ENCODE measurements at regions not wholly inside any gene's neighbourhood (a gene's known extent, or its start where the extent isn't known, plus 50 kb on each side); places are given as distances from the start of the nearest gene placed in this dataset.

DNA sequence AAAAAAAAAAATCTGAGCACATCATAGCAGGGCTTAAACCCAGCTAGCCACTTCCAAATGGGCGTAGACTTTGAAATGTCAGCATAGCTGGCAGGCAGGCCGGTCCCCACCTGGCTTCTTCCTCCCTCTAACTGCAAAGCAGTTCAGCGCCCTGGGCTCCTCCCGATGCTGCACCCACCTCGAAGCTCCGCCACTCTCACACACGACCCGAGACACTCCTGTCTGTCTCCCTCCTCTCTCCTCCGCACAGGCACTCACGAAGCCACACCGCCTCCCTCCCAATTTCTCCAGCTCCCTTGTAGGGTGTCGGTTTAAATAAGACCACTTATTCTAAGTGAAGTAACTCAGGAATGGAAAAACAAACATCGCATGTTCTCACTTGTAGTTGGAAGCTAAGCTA, 301.3 kb downstream of the NPHP4 start:
- TF ChIP-seq, protein P1, sequence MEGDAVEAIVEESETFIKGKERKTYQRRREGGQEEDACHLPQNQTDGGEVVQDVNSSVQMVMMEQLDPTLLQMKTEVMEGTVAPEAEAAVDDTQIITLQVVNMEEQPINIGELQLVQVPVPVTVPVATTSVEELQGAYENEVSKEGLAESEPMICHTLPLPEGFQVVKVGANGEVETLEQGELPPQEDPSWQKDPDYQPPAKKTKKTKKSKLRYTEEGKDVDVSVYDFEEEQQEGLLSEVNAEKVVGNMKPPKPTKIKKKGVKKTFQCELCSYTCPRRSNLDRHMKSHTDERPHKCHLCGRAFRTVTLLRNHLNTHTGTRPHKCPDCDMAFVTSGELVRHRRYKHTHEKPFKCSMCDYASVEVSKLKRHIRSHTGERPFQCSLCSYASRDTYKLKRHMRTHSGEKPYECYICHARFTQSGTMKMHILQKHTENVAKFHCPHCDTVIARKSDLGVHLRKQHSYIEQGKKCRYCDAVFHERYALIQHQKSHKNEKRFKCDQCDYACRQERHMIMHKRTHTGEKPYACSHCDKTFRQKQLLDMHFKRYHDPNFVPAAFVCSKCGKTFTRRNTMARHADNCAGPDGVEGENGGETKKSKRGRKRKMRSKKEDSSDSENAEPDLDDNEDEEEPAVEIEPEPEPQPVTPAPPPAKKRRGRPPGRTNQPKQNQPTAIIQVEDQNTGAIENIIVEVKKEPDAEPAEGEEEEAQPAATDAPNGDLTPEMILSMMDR (conservative IDR thresholded peaks at IDR 0.05; ENCODE audit: low read length): no peak

GRCh38 chr1:5690291-5690690, 301.9 kb downstream of the NPHP4 start:
- DNase-seq (ENCODE audit: low read depth): no peak
- TF ChIP-seq, protein P1 (conservative IDR thresholded peaks at IDR 0.05; ENCODE audit: low read length): no peak
- no peak overlapping the region for H3K4me3 ChIP-seq (ENCODE audit: low read length)

More for the DNA sequence above, 301.3 kb downstream of the NPHP4 start:
- DNase-seq (ENCODE audit: low read depth): no peak
- no peak overlapping the region for H3K4me3 ChIP-seq (ENCODE audit: low read length)

DNA sequence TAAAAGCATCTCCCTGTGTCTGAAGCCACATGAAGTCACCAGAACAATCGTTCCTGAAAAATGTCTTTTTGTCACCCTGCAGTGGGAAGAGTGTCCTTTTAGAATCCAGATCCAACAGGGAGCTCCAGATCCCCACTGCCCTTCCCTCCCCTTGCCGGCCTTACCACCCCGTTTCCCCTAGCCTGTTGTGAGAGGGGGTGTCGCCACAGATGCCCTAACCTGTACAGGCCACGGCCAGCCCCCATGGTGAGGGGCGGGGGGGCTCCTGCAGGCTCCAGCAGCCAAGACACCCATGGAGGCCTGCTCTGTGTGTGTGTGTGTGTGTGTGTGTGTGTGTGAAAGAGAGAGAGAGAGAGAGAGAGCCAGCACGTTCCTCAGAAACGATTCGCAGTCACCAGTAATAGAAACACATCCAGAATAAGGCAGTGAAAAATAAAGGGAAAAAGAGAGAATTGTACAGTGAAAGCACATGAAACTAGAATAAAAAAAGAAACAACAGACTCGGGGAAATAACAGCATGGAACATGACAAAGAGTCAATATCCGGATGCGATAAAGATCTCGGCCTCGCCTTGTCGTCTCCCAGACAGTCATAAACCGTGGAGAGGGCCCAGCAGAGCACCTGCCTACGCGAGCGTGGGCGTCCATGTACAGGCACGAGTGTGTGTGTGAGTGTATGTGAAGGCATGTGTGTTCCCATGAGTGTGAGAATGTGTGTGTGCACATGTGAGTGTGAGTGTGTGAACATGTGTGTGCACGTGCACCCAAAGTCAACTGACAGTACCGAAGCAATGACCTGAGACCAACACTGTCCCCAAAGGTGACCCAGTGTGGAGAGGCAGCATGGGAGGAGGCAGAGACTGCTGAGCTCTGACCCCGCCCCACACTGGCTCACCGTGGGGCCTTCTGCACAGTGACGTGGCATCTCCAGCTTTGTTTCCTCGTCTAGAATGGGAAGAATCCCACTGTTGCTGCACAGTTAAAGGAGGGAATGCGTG, 303.8 kb downstream of the NPHP4 start:
- TF ChIP-seq, protein P1 (conservative IDR thresholded peaks at IDR 0.05; ENCODE audit: low read length): no peak
- H3K4me3 ChIP-seq (ENCODE audit: low read length): no peak overlapping the region
- DNase-seq (ENCODE audit: low read depth): no peak

DNA sequence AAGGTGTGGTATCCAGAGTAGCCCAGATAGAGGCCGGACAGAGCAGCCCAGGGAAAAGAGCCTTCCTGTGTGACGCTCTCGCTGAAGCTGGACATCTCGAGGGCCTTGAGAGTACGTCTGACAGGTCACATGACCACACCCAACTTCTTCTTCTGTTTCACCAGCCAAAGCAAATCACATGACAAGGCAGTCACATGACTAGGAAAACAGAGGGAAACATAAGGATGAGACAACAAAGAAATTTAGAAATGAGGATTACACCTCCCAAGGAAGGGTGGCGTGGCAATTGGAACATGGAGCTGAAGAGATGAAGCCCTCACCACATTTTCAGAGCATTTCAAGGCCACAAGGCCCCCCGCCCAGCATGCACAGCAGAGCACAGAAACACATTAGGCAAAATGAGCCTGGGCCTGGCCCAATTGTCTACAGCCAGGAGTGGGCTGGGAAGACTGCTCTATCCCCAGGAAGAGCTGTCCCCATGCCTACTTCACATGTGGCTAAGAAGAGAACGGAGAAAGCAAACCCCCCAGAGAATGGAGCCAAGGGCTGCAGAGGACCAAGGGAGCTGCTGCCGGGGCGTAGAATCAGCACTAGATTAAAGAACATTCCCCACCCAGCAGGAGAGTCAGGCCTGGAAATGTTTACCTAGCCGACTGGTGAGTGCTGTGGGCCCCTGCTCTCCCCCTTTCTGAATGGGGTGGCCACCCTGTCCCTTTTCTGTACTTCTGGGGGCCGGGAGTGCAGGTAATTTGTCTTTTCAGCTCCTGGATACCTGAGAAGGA, 305.1 kb downstream of the NPHP4 start:
- no peak for DNase-seq (ENCODE audit: low read depth)
- no peak overlapping the region for H3K4me3 ChIP-seq (ENCODE audit: low read length)
- TF ChIP-seq, protein P1 (conservative IDR thresholded peaks at IDR 0.05; ENCODE audit: low read length): no peak

GRCh38 chr1:5686195-5686594, 306.0 kb downstream of the NPHP4 start:
- DNase-seq (ENCODE audit: low read depth): no peak
- TF ChIP-seq, protein P1 (conservative IDR thresholded peaks at IDR 0.05; ENCODE audit: low read length): no peak
- H3K4me3 ChIP-seq (ENCODE audit: low read length): no peak overlapping the region

DNA sequence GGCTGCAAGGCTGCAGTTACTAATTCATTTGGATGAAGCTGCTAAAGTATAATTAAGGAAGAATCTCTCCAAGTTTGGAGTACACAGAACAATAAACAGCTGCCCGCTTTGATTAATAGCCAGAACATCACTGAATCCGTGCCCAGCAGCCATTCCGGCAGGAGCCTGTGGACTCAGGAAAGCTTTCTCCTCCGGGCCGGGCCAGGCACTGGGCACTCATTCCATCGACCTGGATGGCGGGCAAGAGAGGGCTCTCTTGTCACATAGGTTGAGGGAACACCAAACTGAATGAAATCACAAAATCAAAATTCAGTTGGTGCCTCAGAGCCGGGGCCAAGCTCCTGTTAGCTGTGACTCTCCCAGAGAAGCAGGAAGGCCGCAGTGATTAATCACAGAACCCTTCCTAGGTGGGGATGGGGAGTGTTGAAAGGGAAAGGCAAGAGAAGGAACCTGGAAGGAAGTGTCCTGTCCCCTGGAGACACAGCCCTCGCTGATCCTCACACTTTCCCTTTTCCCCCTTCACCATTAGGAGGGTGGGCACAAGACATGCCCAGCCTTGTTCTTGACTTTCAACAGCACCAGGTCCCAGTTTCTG, 306.7 kb downstream of the NPHP4 start:
- H3K4me3 ChIP-seq (ENCODE audit: low read length): no peak overlapping the region
- no peak for DNase-seq (ENCODE audit: low read depth)
- TF ChIP-seq, protein P1 (conservative IDR thresholded peaks at IDR 0.05; ENCODE audit: low read length): no peak
